HG02884 (cell line): ENCODE measurements at regions not wholly inside any gene's neighbourhood (a gene's known extent, or its start where the extent isn't known, plus 50 kb on each side); places are given as distances from the start of the nearest gene placed in this dataset.

Experiments used
- ATAC-seq: cut with Tn5 transposase; IDR thresholded peaks from one replicate; pipeline ENCODE4 v1.9.1; 2021; ENCODE audit warnings: mild to moderate bottlenecking, moderate library complexity; ENCODE audit not compliant: unreplicated experiment

DNA sequence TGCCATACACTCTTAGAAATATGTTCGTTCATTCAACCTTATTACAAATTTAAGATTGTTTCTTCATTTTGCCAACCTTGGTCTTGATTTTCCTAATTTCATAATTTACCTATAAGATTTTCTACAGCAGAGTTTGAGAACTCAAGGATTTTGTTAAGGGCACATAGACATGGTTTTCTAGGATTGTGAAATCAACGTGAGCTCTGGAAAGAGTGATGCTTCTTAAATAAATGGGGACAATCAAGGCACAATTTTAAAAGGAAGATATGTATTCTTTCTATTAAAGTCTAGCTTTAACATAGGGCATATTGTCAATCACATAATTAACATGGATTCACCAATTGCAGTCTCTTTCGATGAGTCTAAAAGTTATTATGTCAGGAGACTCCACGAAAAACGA, 174.2 kb upstream of the PHF14 start:
- ATAC-seq = no peak

DNA sequence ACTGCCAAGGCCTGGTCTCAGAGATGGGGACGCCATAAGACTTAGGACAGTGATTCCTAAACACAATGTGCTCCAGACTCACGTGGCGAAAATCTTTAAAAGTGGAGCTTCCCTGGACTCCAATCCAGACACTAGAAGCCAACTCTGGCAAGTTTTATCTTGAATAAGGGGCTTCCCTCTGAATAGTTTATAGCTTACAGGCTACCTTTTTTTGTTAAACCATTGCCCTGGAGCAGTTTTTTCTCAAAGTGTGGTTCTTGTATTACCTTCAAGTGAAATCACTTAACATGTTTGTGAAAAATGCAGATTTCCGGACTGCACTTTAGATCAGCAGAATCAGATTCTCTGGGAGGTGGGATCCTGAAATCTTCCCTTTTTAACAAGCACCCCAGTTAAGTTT, 171.7 kb upstream of the PHF14 start:
- ATAC-seq = no peak

DNA sequence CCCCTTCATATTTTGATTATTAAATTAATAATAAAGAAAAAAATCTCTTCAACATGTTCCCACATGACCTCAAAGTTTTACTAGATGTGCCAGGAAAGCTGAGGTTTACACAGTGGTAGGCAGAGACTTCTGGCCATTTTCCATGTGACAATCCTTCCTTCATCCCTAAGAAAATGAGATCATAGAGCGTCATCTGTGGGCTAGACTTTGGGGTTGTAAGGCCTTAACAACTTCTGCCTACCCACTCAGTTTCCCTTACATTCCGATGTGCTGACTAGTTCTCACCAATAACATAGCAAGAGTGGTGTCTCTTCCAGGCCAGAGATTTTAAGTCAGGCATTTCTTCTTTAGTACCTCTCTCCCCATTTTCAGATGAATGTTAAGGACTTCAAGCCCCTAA, 171.1 kb upstream of the PHF14 start:
- ATAC-seq = no peak

DNA sequence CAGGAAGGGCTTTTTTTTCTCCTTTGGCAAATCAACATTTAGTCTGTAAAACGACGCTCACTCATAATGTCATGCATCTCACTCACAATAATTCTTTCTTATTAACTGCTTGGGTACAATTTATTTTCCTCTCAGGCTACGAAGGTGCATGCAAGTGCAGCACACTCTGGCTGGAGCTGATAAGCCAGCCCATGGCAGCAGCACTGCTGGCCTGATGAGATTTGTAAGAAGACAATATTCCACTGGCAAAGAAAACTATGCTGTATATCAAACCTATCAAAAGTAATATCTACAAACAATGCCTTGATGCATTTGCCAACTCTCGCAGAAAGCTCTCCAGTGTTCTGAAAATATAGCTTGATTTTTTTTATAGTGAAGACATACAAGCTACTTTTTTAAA, 170.0 kb upstream of the PHF14 start:
- ATAC-seq = no peak

DNA sequence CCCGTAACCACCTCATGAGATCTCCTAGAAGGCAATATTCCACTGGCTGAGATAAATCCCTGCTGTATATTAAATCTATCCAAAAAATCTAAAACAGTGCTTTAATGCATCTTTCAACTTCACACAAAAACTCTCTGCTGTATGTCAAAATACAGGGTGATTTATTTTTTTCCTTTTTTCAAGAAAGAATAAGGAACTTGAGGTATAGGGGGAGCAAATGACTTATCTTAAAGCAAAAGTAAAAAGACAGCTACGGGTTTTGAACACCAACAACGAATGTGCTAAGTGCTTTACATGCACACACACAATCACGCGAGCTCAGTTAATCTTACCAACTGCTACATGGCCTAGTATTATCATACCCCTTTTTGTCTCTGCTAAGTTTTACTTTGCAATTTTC, 168.9 kb upstream of the PHF14 start:
- no peak for ATAC-seq

DNA sequence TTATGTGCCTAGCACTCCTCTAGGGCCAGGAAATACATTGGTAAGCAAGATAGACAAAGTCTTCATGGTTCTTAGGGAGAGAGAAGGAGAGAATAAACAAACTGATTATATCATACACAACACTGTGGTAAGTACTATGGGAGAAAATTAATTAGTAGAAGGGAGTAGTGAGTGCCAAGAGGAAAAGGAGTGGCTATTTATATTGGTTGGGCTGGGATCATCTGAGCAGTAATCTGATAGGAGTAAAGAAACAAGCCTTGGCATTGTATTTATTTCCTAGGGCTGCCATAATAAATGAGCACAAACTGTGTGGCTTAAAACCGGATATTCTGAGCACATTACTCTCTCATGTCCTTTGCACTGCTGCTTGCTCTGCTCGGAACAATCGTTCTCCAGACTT, 158.1 kb upstream of the PHF14 start:
- ATAC-seq = no peak

DNA sequence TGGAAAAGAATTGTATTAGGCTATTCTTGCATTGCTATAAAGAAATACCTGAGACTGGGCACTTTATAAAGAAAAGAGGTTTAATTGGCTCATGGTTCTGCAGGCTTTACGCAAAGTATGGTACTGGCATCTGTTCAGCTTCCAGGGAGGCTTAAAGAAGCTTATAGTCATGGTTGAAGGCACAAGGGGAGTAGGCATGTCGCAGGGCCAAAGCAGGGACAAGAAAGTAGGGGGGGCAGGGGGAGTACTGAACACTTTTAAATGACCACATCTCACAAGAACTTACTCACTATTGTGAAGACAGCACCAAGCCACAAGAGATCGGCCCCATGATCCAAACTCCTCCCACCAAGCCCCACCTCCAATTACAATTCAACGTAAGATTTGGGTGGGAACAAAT, 152.5 kb upstream of the PHF14 start:
- no peak for ATAC-seq

DNA sequence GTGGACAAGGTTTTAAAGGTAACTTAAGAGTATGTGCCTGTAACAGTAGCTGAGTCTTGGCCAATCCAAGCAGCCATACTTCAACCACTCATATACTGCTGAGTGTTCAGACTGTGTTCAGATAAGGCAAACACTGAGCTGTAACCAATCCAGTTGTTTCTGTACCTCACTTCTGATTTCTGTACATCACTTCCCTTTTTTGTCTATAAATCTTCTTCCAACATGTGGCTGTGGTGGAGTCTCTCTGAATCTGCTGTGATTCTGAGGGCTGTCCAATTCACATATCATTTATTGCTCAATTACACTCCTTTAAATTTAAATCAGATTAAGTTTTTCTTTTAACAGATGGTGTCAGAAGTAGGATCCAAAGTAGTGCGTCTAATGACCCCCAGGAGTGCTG, 149.5 kb upstream of the PHF14 start:
- ATAC-seq = no peak

DNA sequence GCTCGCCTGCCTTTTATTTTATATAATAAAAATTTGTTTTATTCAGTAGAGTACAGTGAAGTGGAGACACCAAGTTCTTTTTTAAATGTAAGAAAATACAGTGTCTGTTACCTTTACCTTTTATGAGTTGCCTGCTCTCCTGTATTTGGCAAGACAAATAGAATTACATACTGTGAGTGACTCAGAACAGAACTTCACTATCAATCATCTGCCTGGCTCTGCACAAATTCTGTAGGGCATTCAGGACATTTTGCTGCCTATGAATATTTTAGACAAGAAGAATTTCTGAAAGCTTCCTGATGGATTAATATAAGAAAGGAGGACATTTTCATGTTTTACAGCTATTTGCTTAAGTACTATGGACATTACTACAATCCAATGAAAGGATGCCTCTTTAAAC, 135.4 kb upstream of the PHF14 start:
- ATAC-seq = no peak

DNA sequence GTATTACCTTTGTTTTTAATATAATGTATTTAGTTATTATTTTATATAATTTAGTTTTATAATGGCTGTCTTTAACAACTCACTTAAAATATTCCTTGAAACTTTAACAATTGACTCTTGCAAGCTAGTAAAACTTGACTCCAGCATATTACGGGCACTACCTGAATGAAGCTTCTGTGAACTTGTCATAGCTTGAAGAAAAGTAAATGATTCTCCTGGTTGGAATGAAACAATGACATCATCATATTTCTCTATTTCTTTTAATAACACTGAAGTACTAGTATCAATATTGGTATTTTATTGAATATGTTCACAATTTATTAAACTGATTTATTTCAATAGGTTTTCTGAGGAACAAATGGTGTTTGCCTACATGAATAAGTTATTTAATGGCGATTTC, 128.4 kb upstream of the PHF14 start:
- no peak for ATAC-seq

DNA sequence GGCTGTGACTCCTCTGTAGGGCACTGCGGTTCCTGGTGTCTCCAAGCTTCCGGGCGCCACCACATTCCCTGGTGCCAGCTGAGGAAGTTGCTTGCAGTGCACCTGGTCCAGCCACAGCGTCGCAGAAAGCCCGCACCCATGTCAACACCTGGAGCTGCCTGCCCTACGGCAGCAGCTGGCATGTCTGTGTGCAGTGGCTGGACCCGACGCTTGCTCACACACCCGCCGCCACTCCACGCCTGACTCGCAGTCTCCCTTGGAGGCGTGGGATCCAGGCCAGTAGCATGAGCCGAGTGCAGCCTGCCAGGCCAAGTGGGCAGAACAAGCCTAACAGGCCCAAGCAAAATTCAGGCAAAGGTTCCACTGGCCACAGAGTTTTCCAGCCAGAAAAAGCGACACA, 118.1 kb upstream of the PHF14 start:
- ATAC-seq = no peak

DNA sequence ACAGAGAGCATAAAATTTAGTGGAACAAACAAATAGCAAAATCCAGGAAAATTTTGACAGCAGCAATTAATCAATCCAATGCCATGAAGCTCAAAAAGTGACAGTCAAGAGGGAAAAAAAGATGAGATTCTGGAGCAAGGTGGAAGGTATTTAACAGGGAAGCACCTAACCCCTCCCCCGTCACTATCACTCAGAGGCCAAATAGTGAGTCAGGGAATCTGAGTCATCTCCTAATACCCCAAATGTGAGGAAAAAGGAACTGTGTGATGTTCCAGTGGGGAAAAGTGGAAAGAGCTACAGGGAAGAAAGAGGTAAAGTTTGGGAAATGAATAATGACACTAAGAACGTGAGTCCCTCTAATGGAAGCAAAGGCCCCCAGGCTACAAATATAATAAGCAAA, 113.2 kb upstream of the PHF14 start:
- no peak for ATAC-seq

DNA sequence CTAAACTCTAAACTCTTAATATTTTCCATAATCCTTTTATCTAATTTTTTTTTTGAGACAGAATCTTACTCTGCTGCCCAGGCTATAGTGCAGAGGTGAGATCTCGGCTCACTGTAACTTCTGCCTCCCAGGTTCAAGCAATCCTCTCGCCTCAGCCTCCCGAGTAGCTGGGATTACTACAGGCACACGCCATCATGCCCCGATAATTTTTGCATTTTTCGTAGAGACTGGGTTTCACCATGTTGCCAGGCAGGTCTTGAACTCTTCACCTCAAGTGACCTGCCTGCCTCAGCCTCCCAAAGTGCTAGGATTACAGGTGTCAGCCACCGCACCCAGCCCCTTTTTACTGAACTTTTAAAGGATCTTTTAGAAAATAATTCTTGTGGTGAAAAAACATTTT, 110.2 kb upstream of the PHF14 start:
- ATAC-seq = no peak

DNA sequence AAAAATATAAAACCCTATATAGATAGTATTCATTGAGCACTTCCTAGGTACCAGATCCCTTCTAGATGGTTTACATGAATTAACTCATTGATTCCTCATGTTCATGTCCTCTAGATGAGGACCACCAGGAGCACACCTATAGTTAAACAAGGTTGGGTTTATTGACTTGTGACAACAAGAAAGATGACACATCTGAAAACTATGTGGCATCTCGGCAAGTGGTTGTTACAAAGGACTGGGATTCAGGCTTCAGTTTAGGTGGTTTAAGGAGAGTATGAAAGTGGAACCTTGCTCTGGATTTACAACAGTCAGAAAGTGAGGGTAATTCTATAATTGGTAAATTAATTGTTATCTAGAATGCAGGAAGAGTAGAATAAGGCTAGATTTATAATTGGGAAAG, 99.0 kb upstream of the PHF14 start:
- no peak for ATAC-seq

DNA sequence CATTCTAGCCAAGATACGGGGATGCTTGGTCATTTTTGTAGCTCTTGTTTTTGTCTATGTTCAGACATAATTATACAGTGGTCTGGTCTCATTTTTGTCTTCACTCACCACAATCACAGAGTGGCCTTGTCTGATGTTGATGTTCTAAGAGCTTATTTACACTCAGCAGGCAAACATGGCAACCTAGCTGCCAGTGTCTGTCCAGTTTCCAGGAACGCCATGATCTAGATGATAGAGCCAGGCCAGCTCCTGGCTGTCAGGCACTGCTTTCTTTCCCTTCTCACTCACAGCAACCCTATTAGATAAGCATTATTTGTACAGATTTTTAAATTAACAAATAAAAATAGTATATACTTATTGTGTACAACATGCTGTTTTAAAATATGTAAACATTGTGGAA, 98.6 kb upstream of the PHF14 start:
- no peak for ATAC-seq

DNA sequence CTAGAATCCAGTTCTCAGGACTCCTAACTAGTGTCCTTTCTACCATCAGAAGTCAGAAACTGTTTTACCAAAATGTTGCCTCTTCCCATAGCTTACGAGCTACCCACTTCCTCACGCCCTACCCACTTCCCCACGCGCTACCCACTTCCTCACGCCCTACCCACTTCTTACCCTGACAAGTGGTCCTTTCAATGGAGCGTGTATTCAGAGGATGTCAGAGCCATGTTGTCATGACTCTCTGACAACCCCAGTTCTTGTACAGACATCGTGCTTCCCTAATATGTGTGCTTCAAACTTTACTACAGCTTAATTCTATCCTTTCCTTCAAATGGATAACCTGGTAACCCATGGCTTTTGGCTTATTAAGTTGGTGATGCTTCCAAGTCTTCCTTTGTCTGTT, 84.8 kb upstream of the PHF14 start:
- peak; percentile 30 for ATAC-seq

DNA sequence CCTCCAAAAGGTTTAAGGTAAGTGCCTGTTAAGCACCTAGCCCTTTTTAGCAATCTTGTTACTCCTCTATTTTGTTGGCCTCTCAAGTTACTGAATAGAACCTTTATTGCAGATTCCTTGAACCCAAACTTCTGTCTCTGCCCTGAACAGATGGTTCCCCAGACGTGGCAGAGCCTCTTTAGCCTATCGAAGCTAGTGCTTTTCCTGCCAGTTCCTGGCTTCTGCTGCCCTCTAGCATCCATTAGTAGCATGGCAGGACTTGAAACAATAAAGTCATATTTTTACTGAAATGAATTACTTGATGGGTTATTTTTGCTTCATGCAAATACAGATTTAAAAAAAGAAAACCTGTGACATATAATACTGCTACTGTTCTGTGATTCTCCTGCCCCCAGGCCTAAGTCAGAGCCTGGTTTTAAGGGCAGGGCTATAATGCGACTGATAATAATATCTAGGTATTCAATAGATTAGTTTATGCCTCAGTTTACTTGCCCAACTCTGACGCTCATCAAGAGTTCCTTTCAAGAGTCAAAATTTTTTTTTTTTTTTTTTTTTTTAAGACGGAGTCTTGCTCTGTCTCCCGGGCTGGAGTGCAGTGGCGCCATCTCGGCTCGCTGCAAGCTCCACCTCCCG, 84.3 kb upstream of the PHF14 start:
- peak; percentile 96 for ATAC-seq

DNA sequence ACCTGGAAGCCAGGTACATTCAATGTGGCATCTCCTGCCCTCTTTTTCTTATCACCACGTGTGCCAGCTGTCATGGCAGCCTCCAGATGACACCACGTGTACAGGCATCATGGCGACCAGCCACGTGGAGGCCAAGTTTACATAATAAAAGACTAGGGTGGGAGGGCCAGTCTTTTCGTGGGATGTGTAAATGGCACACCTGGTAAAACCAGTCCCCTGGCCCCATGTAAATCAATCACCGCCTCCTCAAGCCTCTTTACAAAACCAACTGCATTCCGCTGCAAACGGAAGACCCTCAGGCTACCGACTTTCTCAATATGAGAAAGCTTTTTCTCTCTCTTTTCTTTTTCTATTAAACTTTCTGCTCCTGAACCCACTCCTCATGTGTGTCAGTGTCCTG, 65.1 kb upstream of the PHF14 start:
- ATAC-seq = no peak

DNA sequence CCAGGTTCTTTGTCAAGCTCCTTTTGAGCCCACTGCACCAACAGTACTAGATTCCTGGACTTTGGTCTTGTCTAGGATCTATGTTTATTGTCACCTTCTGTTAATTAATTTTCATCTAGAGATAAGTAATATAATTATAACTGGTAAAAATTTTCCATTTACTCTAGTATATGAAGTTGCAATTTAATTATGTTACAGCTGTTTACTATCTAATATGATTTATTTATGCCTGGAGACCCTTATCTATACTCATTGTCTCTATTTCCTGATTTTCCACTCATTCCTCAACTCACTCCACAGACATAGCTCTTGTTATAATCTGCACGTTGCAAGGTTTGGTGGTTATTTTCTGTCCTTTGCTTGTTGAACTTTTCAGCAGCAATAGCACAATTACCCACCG, 63.2 kb upstream of the PHF14 start:
- no peak for ATAC-seq

DNA sequence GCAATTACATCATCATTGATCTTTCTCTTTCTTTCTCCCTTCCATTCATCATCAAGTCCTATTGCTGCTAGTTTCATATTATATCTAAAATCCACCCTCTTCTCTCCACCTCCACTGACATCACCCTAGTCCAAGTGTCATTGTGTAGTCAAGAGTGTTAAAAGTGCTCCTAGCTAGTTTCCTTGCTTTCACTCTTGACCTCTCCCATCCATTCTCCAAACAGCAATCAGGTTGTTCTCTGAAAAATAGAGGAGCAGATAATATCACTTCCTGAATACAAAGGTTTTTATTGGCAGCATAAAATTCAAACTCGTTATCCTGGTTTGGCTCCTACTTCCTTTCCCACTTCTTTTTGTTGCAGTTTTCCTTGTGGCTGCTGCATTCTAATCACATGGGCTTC, 61.6 kb upstream of the PHF14 start:
- ATAC-seq = no peak

DNA sequence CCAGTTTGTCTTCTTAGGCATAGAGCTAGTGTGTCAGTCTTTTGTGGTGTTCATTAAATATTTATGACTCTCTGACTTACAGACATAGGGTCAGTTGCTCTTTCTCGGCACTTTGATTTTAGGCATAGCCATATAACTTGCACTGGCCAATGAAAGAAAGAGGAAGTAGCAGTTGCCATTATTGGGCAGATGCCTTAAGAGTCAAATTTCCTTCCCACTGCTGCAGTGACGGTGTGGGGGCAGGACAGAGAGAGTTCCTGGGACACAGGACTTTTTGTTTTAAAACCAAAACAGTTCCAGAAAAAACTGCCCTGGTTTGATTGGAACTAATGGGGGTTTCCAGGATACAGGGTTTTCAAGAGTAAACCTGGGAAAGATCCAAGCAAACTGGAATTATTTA, 60.2 kb upstream of the PHF14 start:
- ATAC-seq = no peak

DNA sequence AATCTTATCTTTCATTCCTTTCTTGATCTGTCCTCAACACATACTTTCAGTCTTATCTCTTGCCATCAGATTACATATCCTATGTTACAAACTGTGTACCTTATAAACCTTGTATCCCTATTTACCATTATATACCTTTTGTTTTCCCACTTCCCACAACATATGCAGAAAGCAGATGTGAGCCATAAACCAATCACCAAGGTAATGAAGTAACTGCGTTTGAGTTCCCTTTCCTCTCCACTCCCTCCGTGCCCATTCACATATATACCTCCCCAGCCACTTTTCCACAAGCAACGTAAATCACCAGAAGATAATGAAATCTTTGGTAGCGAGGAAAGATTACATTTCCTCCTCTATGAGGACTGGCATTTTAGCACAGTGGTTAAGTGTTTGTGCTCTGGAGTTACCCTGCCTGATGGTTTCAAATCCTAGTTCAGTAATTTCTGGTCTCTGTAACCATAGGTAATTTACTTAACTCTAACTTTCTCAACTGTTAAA, 55.5 kb upstream of the PHF14 start:
- ATAC-seq = no peak

DNA sequence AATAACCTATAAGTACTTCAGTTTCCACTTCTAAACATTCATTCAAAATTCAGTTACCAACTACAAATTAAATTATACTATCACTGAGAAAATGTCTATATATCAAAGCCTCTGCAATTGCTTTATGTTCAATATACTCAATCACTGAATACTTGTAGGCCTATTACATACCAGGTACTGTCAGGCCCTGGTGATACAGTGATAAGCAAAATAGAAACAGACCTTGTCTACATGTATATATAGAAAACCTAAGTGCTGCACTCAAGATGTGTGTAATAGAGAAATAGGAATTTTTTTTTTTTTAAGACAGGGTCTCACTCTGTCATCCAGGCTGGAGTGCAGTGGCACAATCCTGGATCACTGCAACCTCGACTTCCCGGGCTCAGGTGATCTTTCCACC, 53.7 kb upstream of the PHF14 start:
- no peak for ATAC-seq
